H9 (cell line): ENCODE measurements at regions not wholly inside any gene's neighbourhood (a gene's known extent, or its start where the extent isn't known, plus 50 kb on each side); places are given as distances from the start of the nearest gene placed in this dataset.

Experiments
- DNase-seq: peaks from one replicate; pipeline ENCODE4 v3.0.0-alpha.2; 2017
- H2AFZ ChIP-seq: one replicate; pipeline ENCODE4 v1.6.1; 2013; ENCODE audit warnings: mild to moderate bottlenecking, low read length, control low read depth, moderate library complexity
- H2AK5ac ChIP-seq: 2 replicates; pipeline ENCODE4 v1.6.1; 2013; ENCODE audit warnings: low read length, control low read depth, mixed read lengths; ENCODE audit not compliant: insufficient read length
- H2BK120ac ChIP-seq: one replicate; pipeline ENCODE4 v1.6.1; 2013; ENCODE audit warnings: low read depth, mild to moderate bottlenecking, low read length, control low read depth, inconsistent platforms; ENCODE audit not compliant: poor library complexity, severe bottlenecking
- H2BK12ac ChIP-seq: 2 replicates; pipeline ENCODE4 v1.6.1; 2013; ENCODE audit warnings: low read length, control low read depth, mixed read lengths, low read depth; ENCODE audit not compliant: insufficient read length
- H2BK15ac ChIP-seq: 2 replicates; pipeline ENCODE4 v1.6.1; 2013; ENCODE audit warnings: low read depth, low read length, control low read depth
- H2BK20ac ChIP-seq: one replicate; pipeline ENCODE4 v1.6.1; 2013; ENCODE audit warnings: low read depth, mild to moderate bottlenecking, low read length, control low read depth, inconsistent platforms; ENCODE audit not compliant: poor library complexity, severe bottlenecking
- H2BK5ac ChIP-seq: 2 replicates; pipeline ENCODE4 v1.6.1; 2013; ENCODE audit warnings: low read length, control low read depth, mixed read lengths; ENCODE audit not compliant: insufficient read length
- H3K14ac ChIP-seq: 2 replicates; pipeline ENCODE4 v1.6.1; 2013; ENCODE audit warnings: low read length, control low read depth; ENCODE audit not compliant: insufficient read depth
- H3K18ac ChIP-seq: 2 replicates; pipeline ENCODE4 v1.6.1; 2013; ENCODE audit warnings: low read depth, mild to moderate bottlenecking, mixed read lengths, low read length, control low read depth; ENCODE audit not compliant: insufficient read length
- H3K23ac ChIP-seq: 2 replicates; pipeline ENCODE4 v1.6.1; 2013; ENCODE audit warnings: low read length, control low read depth, mixed read lengths, low read depth; ENCODE audit not compliant: insufficient read length
- H3K23me2 ChIP-seq: 2 replicates; pipeline ENCODE4 v1.6.1; 2013; ENCODE audit warnings: low read depth, mild to moderate bottlenecking, mixed read lengths, low read length, control low read depth; ENCODE audit not compliant: insufficient read length, poor library complexity, severe bottlenecking
- H3K27ac ChIP-seq: 2 replicates; pipeline ENCODE4 v1.5.1; 2013; ENCODE audit warnings: low read length, control low read depth, mixed read lengths, low read depth; ENCODE audit not compliant: insufficient read length
- H3K27me3 ChIP-seq: 2 replicates; pipeline ENCODE4 v1.6.1; 2013; ENCODE audit warnings: low read length, control low read depth, inconsistent platforms; ENCODE audit not compliant: insufficient read depth
- H3K4ac ChIP-seq: 2 replicates; pipeline ENCODE4 v1.6.1; 2013; ENCODE audit warnings: low read depth, mild to moderate bottlenecking, control low read depth, inconsistent platforms, low read length, moderate library complexity
- H3K4me1 ChIP-seq: 2 replicates; pipeline ENCODE4 v1.6.1; 2013; ENCODE audit warnings: low read length, control low read depth, inconsistent platforms; ENCODE audit not compliant: insufficient read depth
- H3K4me2 ChIP-seq: 2 replicates; pipeline ENCODE4 v1.6.1; 2013; ENCODE audit warnings: low read length, control low read depth, mixed read lengths; ENCODE audit not compliant: insufficient read length, insufficient read depth
- H3K56ac ChIP-seq: 2 replicates; pipeline ENCODE4 v1.6.1; 2013; ENCODE audit warnings: low read depth, mild to moderate bottlenecking, mixed read lengths, low read length, control low read depth; ENCODE audit not compliant: insufficient read length
- H3K79me1 ChIP-seq: 2 replicates; pipeline ENCODE4 v1.6.1; 2013; ENCODE audit warnings: low read depth, mild to moderate bottlenecking, moderate library complexity, low read length, control low read depth, inconsistent platforms; ENCODE audit not compliant: insufficient read depth, poor library complexity, severe bottlenecking
- H3K79me2 ChIP-seq: 2 replicates; pipeline ENCODE4 v1.6.1; 2013; ENCODE audit warnings: low read length, control low read depth, inconsistent platforms; ENCODE audit not compliant: insufficient read depth
- H3K9ac ChIP-seq: 2 replicates; pipeline ENCODE4 v1.6.1; 2013; ENCODE audit warnings: low read length, control low read depth, mixed read lengths; ENCODE audit not compliant: insufficient read length; ENCODE audit errors: extremely low read depth
- H3K9me3 ChIP-seq: one replicate; pipeline ENCODE4 v1.6.1; 2013; ENCODE audit warnings: low read depth, low read length, inconsistent platforms; ENCODE audit not compliant: control insufficient read depth
- H3T11ph ChIP-seq: one replicate; pipeline ENCODE4 v1.6.1; 2013; ENCODE audit warnings: mild to moderate bottlenecking, low read length, control low read depth, inconsistent platforms
- H4K20me1 ChIP-seq: one replicate; pipeline ENCODE4 v1.6.1; 2013; ENCODE audit not compliant: control insufficient read depth, insufficient read length, insufficient read depth
- H4K5ac ChIP-seq: 2 replicates; pipeline ENCODE4 v1.6.1; 2013; ENCODE audit warnings: low read depth, mild to moderate bottlenecking, mixed read lengths, low read length, control low read depth; ENCODE audit not compliant: insufficient read length
- H4K8ac ChIP-seq: replicated peaks from 2 replicates; pipeline ENCODE4 v1.6.1; 2013; ENCODE audit warnings: low read length, control low read depth, mixed read lengths, low read depth; ENCODE audit not compliant: insufficient read length
- H4K91ac ChIP-seq: 2 replicates; pipeline ENCODE4 v1.6.1; 2013; ENCODE audit warnings: low read depth, mild to moderate bottlenecking, moderate library complexity, mixed read lengths, low read length, control low read depth; ENCODE audit not compliant: insufficient read length
- H3K27ac Mint-ChIP-seq, 3 experiments: 2 replicates in 2 of 3; 3 replicates in 1 of 3; pipeline ENCODE4 v1.8.0; 2020 to 2021; ENCODE audit warnings: mixed read lengths in 3 of 3, mild to moderate bottlenecking in 1 of 3, moderate library complexity in 1 of 3
- H3K27me3 Mint-ChIP-seq: 2 replicates; pipeline ENCODE4 v1.8.0; 2021; ENCODE audit warnings: low read depth, mild to moderate bottlenecking, moderate library complexity, mixed read lengths
- H3K36me3 Mint-ChIP-seq, 3 experiments: 2 replicates in 2 of 3; 3 replicates in 1 of 3; pipeline ENCODE4 v1.8.0; 2020 to 2021; ENCODE audit warnings: low read depth in 3 of 3, mixed read lengths in 3 of 3; ENCODE audit not compliant: insufficient read depth in 1 of 3
- H3K4me1 Mint-ChIP-seq, 2 experiments: 2 replicates each; pipeline ENCODE4 v1.8.0; 2020; ENCODE audit warnings: mixed read lengths in 2 of 2
- H3K4me3 Mint-ChIP-seq, 2 experiments: 2 replicates in 1 of 2; 3 replicates in 1 of 2; pipeline ENCODE4 v1.8.0; 2020 to 2021; ENCODE audit warnings: mild to moderate bottlenecking in 2 of 2, mixed read lengths in 2 of 2, moderate library complexity in 1 of 2
- H3K9me3 Mint-ChIP-seq, 2 experiments: 2 replicates in 1 of 2; 3 replicates in 1 of 2; pipeline ENCODE4 v1.8.0; 2020; ENCODE audit warnings: mild to moderate bottlenecking in 2 of 2, mixed read lengths in 2 of 2, moderate library complexity in 1 of 2
- CTCF ChIP-seq: fragments of 200-600 bp; sonication (generic); conservative IDR thresholded peaks from 3 replicates; pipeline ENCODE4 v1.8.0; 2021; ENCODE audit warnings: antibody characterized with exemption, mild to moderate bottlenecking

GRCh38 chr6:113576310-113576709 is 280.8 kb upstream of the MARCKS start:
- no peak for TF ChIP-seq CTCF
- H3K23ac ChIP-seq: no peak overlapping the region
- no peaks in the 10 kb centered on the region for H3K4me1 ChIP-seq
- no peak for DNase-seq
- Mint-ChIP-seq H3K36me3 (peaks cover 2 to 10% (median 4%) of the 10 kb centered on the region in 3 experiments; a peak in 5 of 7 replicates), H3K27me3 (no peaks in the 10 kb centered on the region), H3K4me1 (peaks cover 4% of the 10 kb centered on the region in 2 experiments; a peak in 3 of 4 replicates), H3K27ac (no peak overlapping the region), H3K9me3 (peaks cover 9 to 13% of the 10 kb centered on the region in 2 experiments; a peak in 3 of 5 replicates), H3K4me3 (no peak overlapping the region)
- H3K27me3 ChIP-seq: no peaks in the 10 kb centered on the region
- no peak overlapping the region for H3K4me2 ChIP-seq
- no peak overlapping the region for H3K9ac ChIP-seq
- H4K8ac ChIP-seq: no peak overlapping the region
- no peak overlapping the region for H2BK12ac ChIP-seq
- H2BK5ac ChIP-seq: no peak overlapping the region
- H4K5ac ChIP-seq: no peak overlapping the region
- no peak overlapping the region for H3K27ac ChIP-seq
- no peak overlapping the region for H3K56ac ChIP-seq
- H3K14ac ChIP-seq: no peak overlapping the region
- H2AFZ ChIP-seq: no peak overlapping the region
- no peaks in the 10 kb centered on the region for H3K23me2 ChIP-seq
- H2BK15ac ChIP-seq: no peak overlapping the region
- H3K4ac ChIP-seq: no peak overlapping the region
- no peak overlapping the region for H2BK20ac ChIP-seq
- no peaks in the 10 kb centered on the region for H3K79me1 ChIP-seq
- H3T11ph ChIP-seq: no peak overlapping the region
- no peaks in the 10 kb centered on the region for H3K79me2 ChIP-seq
- H2BK120ac ChIP-seq: no peak overlapping the region
- H4K20me1 ChIP-seq: no peaks in the 10 kb centered on the region
- no peaks in the 10 kb centered on the region for H3K9me3 ChIP-seq
- no peak overlapping the region for H2AK5ac ChIP-seq
- no peak overlapping the region for H4K91ac ChIP-seq
- no peak overlapping the region for H3K18ac ChIP-seq
